ENCODE measurements at regions not wholly inside any gene's neighbourhood (a gene's known extent, or its start where the extent isn't known, plus 50 kb on each side); places are given as distances from the start of the nearest gene placed in this dataset.

DNA sequence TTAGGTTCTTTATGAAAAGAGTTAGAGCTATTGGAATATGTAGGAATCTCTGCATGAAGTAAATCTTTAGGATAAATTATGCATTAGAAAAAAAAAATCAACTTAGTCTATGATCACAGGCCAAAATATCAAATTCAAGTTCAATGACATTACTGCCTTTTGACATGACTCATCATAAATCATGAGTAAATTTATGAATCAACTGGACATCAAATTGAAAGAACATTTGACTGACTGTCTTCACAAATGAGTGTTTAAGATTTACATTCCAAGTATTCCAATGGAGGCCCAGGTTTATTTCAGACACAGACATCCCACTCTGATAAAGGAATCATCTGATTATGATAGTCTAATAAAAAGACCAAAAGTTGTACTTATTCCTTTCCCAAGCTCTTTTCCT is 192.8 kb upstream of the TTC14 start:
- Histone ChIP-seq H3K27me3 (no peaks in the 10 kb centered on the region), H3K36me3 (no peaks in the 10 kb centered on the region), H3K4me1 (no peaks in the 10 kb centered on the region), H3K4me3 (no peak overlapping the region), H3K9me3 (no peaks in the 10 kb centered on the region), H3K27ac (no peak overlapping the region)
- in situ Hi-C loops (cut with MboI; ENCODE audit: low pct_ligation_motif_present in 1 of 4, low pct_unique_long_range_greater_than_20kb in 1 of 4, low sequenced_read_pairs in 3 of 4) (no loop called here), intact Hi-C loops (cut with DNase I; ENCODE audit: low total_unique reads) (no loop called here)
- TF ChIP-seq POLR2A (IDR thresholded peaks at IDR 0.05): no peak
- TF ChIP-seq, protein P1, sequence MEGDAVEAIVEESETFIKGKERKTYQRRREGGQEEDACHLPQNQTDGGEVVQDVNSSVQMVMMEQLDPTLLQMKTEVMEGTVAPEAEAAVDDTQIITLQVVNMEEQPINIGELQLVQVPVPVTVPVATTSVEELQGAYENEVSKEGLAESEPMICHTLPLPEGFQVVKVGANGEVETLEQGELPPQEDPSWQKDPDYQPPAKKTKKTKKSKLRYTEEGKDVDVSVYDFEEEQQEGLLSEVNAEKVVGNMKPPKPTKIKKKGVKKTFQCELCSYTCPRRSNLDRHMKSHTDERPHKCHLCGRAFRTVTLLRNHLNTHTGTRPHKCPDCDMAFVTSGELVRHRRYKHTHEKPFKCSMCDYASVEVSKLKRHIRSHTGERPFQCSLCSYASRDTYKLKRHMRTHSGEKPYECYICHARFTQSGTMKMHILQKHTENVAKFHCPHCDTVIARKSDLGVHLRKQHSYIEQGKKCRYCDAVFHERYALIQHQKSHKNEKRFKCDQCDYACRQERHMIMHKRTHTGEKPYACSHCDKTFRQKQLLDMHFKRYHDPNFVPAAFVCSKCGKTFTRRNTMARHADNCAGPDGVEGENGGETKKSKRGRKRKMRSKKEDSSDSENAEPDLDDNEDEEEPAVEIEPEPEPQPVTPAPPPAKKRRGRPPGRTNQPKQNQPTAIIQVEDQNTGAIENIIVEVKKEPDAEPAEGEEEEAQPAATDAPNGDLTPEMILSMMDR (IDR thresholded peaks at IDR 0.05): no peak
- no peak for TF ChIP-seq EP300 (IDR thresholded peaks at IDR 0.05; ENCODE audit: low read depth)
- no peak for TF ChIP-seq POLR2AphosphoS5 (IDR thresholded peaks at IDR 0.05)
- DNase-seq: no peak

DNA sequence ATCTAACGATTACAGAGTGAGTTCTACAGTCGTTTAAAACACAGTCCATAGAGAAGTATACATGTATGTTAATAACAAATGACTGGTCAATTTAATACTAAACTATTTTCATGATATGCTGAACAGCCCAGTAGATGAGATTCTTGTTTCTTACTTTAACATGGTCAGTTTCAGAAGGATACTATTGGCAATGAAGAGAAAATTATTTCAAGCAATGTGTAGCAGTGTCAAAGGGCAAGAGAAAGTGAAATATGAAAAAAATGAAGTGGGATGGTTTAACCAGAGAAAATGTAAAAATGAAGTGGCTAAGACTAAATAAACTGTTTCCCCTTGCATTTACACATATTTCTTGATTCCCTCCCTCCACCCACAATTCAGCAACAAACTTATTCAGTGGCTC is 192.1 kb upstream of the TTC14 start:
- Histone ChIP-seq H3K27me3 (no peaks in the 10 kb centered on the region), H3K4me3 (no peak overlapping the region), H3K36me3 (no peaks in the 10 kb centered on the region), H3K27ac (no peak overlapping the region), H3K4me1 (no peaks in the 10 kb centered on the region), H3K9me3 (no peaks in the 10 kb centered on the region)
- 60 to 67% methylated on average over 2 of the region's 2 CpGs for whole genome bisulfite sequencing, 2 donors (ENCODE audit: low coverage in 1 of 2)
- DNase-seq: no peak
- no peak for TF ChIP-seq POLR2A (IDR thresholded peaks at IDR 0.05)
- TF ChIP-seq, protein P1 (IDR thresholded peaks at IDR 0.05): no peak
- TF ChIP-seq EP300 (IDR thresholded peaks at IDR 0.05; ENCODE audit: low read depth): no peak
- no peak for TF ChIP-seq POLR2AphosphoS5 (IDR thresholded peaks at IDR 0.05)
- in situ Hi-C loops (cut with MboI; ENCODE audit: low pct_ligation_motif_present in 1 of 4, low pct_unique_long_range_greater_than_20kb in 1 of 4, low sequenced_read_pairs in 3 of 4) (no loop called here), intact Hi-C loops (cut with DNase I; ENCODE audit: low total_unique reads) (no loop called here)

DNA sequence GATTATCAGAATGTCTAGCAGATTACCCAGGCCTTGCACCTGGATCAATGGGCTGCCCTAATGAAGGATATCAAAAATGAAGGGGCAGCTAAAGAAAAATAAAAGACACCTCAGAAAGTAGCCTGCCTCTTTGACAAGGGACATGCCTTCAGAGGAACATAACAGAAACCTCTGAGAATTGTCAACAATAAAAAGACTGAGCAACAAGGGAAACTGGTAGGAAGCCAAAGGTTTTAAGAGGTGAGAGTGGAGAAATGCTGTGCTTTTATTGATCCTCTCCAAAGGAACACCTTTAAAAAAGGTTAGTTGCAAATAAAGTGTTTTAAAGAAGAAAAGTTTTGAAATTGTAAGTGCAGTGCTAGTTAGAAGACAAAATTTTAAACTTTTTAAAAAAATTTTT is 187.8 kb upstream of the TTC14 start:
- in situ Hi-C loops (cut with MboI; ENCODE audit: low pct_ligation_motif_present in 1 of 4, low pct_unique_long_range_greater_than_20kb in 1 of 4, low sequenced_read_pairs in 3 of 4) (no loop called here), intact Hi-C loops (cut with DNase I; ENCODE audit: low total_unique reads) (no loop called here)
- Histone ChIP-seq H3K4me3 (no peak overlapping the region), H3K27me3 (no peaks in the 10 kb centered on the region), H3K27ac (no peak overlapping the region), H3K9me3 (no peaks in the 10 kb centered on the region), H3K36me3 (no peaks in the 10 kb centered on the region), H3K4me1 (no peaks in the 10 kb centered on the region)
- no peak for DNase-seq
- TF ChIP-seq EP300 (IDR thresholded peaks at IDR 0.05; ENCODE audit: low read depth) (no peak), POLR2A (IDR thresholded peaks at IDR 0.05) (no peak), POLR2AphosphoS5 (IDR thresholded peaks at IDR 0.05) (no peak)
- TF ChIP-seq, protein P1 (IDR thresholded peaks at IDR 0.05): no peak

- intact Hi-C loops (cut with DNase I; ENCODE audit: low total_unique reads): no loop called here
- Histone ChIP-seq H3K9me3 (no peaks in the 10 kb centered on the region), H3K27ac (no peak overlapping the region), H3K4me3 (no peak overlapping the region), H3K27me3 (no peaks in the 10 kb centered on the region), H3K4me1 (no peaks in the 10 kb centered on the region), H3K36me3 (no peaks in the 10 kb centered on the region)
- in situ Hi-C loops (cut with MboI; ENCODE audit: low pct_ligation_motif_present in 1 of 4, low pct_unique_long_range_greater_than_20kb in 1 of 4, low sequenced_read_pairs in 3 of 4): no loop called here
- TF ChIP-seq POLR2A (IDR thresholded peaks at IDR 0.05): no peak
- TF ChIP-seq EP300 (IDR thresholded peaks at IDR 0.05; ENCODE audit: low read depth): no peak
- no peak for TF ChIP-seq POLR2AphosphoS5 (IDR thresholded peaks at IDR 0.05)
- TF ChIP-seq, protein P1 (IDR thresholded peaks at IDR 0.05): no peak
- no peak for DNase-seq
- WGBS, 2 donors (ENCODE audit: low coverage in 1 of 2): 27 to 38% methylated on average over 2 of the region's 2 CpGs
Measured at GRCh38 chr3:180416111-180416594, 185.8 kb upstream of the TTC14 start.
